ENCODE measurements at regions not wholly inside any gene's neighbourhood (a gene's known extent, or its start where the extent isn't known, plus 50 kb on each side); places are given as distances from the start of the nearest gene placed in this dataset.

DNA sequence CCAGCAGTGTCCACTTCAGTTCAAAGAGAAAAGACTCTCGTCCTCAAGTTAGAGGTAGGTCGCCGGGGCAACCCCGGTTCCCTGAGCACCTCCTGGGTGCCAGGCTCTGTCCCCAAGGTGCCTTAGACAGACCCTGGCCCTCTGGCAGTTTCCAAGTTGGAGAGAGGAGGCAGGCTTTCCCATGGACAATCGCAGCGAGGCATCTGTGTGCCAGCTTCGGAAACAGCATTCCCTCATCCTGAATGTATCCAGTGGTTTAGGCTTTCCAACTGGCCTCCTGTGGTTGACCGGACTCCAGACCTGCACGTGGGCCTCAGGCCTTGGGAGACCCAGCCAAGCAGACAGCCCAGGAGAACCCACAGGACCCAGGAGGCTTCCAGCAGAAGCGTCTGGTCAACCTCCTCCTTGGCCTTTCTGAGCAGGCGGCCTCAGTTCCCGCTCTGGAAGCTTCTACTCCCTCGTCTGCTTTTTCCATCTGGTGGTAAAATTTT, 70.3 kb downstream of the KCNF1 start (continued):
- TF ChIP-seq, protein P1, sequence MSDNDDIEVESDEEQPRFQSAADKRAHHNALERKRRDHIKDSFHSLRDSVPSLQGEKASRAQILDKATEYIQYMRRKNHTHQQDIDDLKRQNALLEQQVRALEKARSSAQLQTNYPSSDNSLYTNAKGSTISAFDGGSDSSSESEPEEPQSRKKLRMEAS (IDR thresholded peaks at IDR 0.05): no peak
- TF ChIP-seq BRCA1 (IDR thresholded peaks at IDR 0.05; ENCODE audit: low read depth, low read length): no peak
- no peak for TF ChIP-seq RNF2 (IDR thresholded peaks at IDR 0.05; ENCODE audit: borderline replicate concordance, low read depth, low read length, missing control alignments, poor library complexity, severe bottlenecking)
- no peak for TF ChIP-seq PHF8 (conservative IDR thresholded peaks at IDR 0.05; ENCODE audit: low read depth, low read length)
- no peak for TF ChIP-seq TAF7 (optimal IDR thresholded peaks at IDR 0.05; ENCODE audit: borderline replicate concordance, low read depth, low read length)
- no peak for TF ChIP-seq HDAC2 (IDR thresholded peaks at IDR 0.05; ENCODE audit: borderline replicate concordance in 1 of 2, low read depth in 2 of 2, low read length in 2 of 2)

Measured in H1 (cell line).